Prostate gland (tissue), 2 donors: ENCODE measurements at regions not wholly inside any gene's neighbourhood (a gene's known extent, or its start where the extent isn't known, plus 50 kb on each side); places are given as distances from the start of the nearest gene placed in this dataset.

ENCODE experiments used
- POLR2A ChIP-seq: fragments of 450-650 bp; IDR thresholded peaks from one replicate; pipeline ENCODE4 v1.6.1; 2016; ENCODE audit warnings: antibody characterized with exemption, mild to moderate bottlenecking
- TF ChIP-seq, protein P1 (sequence below), 4 experiments: fragments of 200-600 bp in 2 of 4; fragments of 450-650 bp in 2 of 4; sonication (generic) in 2 of 4; IDR thresholded peaks; 1 replicate in 3 of 4; 2 replicates in 1 of 4; pipeline ENCODE4 v1.5.1; 2016 to 2019; ENCODE audit warnings: antibody characterized with exemption in 4 of 4, mild to moderate bottlenecking in 2 of 4, moderate library complexity in 2 of 4

DNA sequence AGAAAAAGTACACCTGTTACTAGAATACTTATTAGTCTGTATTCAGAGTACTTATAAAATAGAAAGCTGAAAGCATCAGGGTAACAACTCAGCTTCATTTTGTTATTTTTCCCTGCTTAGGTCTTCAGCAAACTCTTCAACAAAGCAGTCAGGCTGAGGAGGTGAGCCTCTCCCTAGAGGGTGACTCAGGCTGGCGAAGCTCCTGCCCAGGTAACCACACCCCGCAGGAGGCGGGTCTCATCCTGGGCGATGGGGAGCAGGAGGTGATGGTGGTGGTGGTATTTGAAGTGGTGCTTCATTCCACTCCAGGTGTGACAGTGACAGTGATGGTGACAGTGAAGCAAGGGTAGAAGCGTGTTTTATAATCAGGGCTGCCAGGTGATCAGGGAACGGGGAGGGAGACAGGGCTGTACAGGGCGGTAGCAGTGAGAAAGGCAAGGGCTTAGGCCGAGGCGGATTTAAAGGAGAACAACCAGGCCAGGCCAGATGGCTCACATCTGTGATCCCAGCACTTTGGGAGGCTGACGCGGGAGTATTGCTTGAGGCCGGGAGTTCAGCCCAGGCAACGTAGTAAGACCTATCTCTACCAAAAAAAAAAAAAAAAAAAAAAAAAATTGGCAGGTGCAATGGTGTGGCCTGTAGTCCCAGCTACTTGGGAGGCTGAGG is 127.1 kb downstream of the SOCS6 start:
- TF ChIP-seq, protein P1, sequence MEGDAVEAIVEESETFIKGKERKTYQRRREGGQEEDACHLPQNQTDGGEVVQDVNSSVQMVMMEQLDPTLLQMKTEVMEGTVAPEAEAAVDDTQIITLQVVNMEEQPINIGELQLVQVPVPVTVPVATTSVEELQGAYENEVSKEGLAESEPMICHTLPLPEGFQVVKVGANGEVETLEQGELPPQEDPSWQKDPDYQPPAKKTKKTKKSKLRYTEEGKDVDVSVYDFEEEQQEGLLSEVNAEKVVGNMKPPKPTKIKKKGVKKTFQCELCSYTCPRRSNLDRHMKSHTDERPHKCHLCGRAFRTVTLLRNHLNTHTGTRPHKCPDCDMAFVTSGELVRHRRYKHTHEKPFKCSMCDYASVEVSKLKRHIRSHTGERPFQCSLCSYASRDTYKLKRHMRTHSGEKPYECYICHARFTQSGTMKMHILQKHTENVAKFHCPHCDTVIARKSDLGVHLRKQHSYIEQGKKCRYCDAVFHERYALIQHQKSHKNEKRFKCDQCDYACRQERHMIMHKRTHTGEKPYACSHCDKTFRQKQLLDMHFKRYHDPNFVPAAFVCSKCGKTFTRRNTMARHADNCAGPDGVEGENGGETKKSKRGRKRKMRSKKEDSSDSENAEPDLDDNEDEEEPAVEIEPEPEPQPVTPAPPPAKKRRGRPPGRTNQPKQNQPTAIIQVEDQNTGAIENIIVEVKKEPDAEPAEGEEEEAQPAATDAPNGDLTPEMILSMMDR (IDR thresholded peaks at IDR 0.05), result no peak
- no peak for TF ChIP-seq POLR2A
